ENCODE measurements at regions not wholly inside any gene's neighbourhood (a gene's known extent, or its start where the extent isn't known, plus 50 kb on each side); places are given as distances from the start of the nearest gene placed in this dataset.

- Histone ChIP-seq H4K20me1 (ENCODE audit: insufficient read depth) (no peaks in the 10 kb centered on the region), H3K9me2 (no peaks in the 10 kb centered on the region), H3K79me2 (ENCODE audit: insufficient read depth) (no peaks in the 10 kb centered on the region), H3K27ac (ENCODE audit: low read depth in 2 of 2, low read length in 1 of 2) (no peak overlapping the region), H3K36me3 (replicated peaks in 1 of 2; ENCODE audit: control insufficient read depth in 1 of 2, insufficient read depth in 2 of 2, low read length in 1 of 2) (no peaks in the 10 kb centered on the region), H2AFZ (ENCODE audit: low read depth) (no peak overlapping the region), H3K27me3 (ENCODE audit: insufficient read depth) (no peaks in the 10 kb centered on the region), H3K4me2 (no peak overlapping the region), H3K9ac (no peak overlapping the region), H3K4me3 (ENCODE audit: low read depth in 2 of 2, low read length in 1 of 2) (no peak overlapping the region), H3K9me3 (no peaks in the 10 kb centered on the region; the same call in 1 of the 2 replicates), H3F3A (replicated peaks; ENCODE audit: insufficient read depth) (no peaks in the 10 kb centered on the region), H3K4me1 (ENCODE audit: control insufficient read depth in 1 of 2, insufficient read depth in 2 of 2, low read depth in 1 of 2, low read length in 1 of 2) (no peaks in the 10 kb centered on the region)
- DNase-seq, result no peak
- CTCF ChIA-PET, result no interaction called here
- POLR2A ChIA-PET, result no interaction called here
- TF ChIP-seq SMC3 (IDR thresholded peaks at IDR 0.05; ENCODE audit: low read depth, low read length), result no peak
- no peak for TF ChIP-seq JUND (IDR thresholded peaks at IDR 0.05)
- TF ChIP-seq MEF2A (IDR thresholded peaks at IDR 0.05; ENCODE audit: borderline replicate concordance, low read depth), result no peak
- TF ChIP-seq IRF3 (IDR thresholded peaks at IDR 0.05; ENCODE audit: low read depth, low read length), result no peak
- TF ChIP-seq TEAD4 (IDR thresholded peaks at IDR 0.05; ENCODE audit: borderline replicate concordance, insufficient read depth), result no peak
- TF ChIP-seq SIN3A (IDR thresholded peaks at IDR 0.05; ENCODE audit: borderline replicate concordance, low read depth, low read length), result no peak
- no peak for TF ChIP-seq POLR2AphosphoS5 (IDR thresholded peaks at IDR 0.05; ENCODE audit: low read depth, low read length)
- no peak for TF ChIP-seq EZH2phosphoT487 (IDR thresholded peaks at IDR 0.05; ENCODE audit: borderline replicate concordance, low read depth)
- no peak for TF ChIP-seq PBX3 (IDR thresholded peaks at IDR 0.05)
- WGBS (ENCODE audit: low lambda C conversion rate), result 5% methylated on average over 3 of the region's 3 CpGs
These were observed 446.4 kb upstream of the FKBP1C start for GRCh38 chr6:62764841-62765240.

GRCh38 chr6:62763125-62763912 is 447.9 kb upstream of the FKBP1C start:
- no peak overlapping the region for H2AFZ ChIP-seq (ENCODE audit: low read depth)
- H3K27me3 ChIP-seq (ENCODE audit: insufficient read depth), result no peaks in the 10 kb centered on the region
- no peak overlapping the region for H3K4me2 ChIP-seq
- no peaks in the 10 kb centered on the region for H3K79me2 ChIP-seq (ENCODE audit: insufficient read depth)
- no peak for DNase-seq
- CTCF ChIA-PET, result no interaction called here
- no peak overlapping the region for H3K4me3 ChIP-seq (ENCODE audit: low read depth in 2 of 2, low read length in 1 of 2)
- no peaks in the 10 kb centered on the region for H3K36me3 ChIP-seq (replicated peaks in 1 of 2; ENCODE audit: control insufficient read depth in 1 of 2, insufficient read depth in 2 of 2, low read length in 1 of 2)
- 50% methylated on average over 2 of the region's 2 CpGs for WGBS (ENCODE audit: low lambda C conversion rate)
- H3K9ac ChIP-seq, result no peak overlapping the region
- POLR2A ChIA-PET, result no interaction called here
- no peaks in the 10 kb centered on the region for H3K4me1 ChIP-seq (ENCODE audit: control insufficient read depth in 1 of 2, insufficient read depth in 2 of 2, low read depth in 1 of 2, low read length in 1 of 2)
- no peaks in the 10 kb centered on the region for H3F3A ChIP-seq (replicated peaks; ENCODE audit: insufficient read depth)
- H3K9me2 ChIP-seq, result no peaks in the 10 kb centered on the region
- H3K27ac ChIP-seq (ENCODE audit: low read depth in 2 of 2, low read length in 1 of 2), result no peak overlapping the region
- no peak for TF ChIP-seq IRF3 (IDR thresholded peaks at IDR 0.05; ENCODE audit: low read depth, low read length)
- TF ChIP-seq, protein P1, sequence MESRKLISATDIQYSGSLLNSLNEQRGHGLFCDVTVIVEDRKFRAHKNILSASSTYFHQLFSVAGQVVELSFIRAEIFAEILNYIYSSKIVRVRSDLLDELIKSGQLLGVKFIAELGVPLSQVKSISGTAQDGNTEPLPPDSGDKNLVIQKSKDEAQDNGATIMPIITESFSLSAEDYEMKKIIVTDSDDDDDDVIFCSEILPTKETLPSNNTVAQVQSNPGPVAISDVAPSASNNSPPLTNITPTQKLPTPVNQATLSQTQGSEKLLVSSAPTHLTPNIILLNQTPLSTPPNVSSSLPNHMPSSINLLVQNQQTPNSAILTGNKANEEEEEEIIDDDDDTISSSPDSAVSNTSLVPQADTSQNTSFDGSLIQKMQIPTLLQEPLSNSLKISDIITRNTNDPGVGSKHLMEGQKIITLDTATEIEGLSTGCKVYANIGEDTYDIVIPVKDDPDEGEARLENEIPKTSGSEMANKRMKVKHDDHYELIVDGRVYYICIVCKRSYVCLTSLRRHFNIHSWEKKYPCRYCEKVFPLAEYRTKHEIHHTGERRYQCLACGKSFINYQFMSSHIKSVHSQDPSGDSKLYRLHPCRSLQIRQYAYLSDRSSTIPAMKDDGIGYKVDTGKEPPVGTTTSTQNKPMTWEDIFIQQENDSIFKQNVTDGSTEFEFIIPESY (IDR thresholded peaks at IDR 0.05; ENCODE audit: borderline replicate concordance, low read depth), result no peak
- no peak for TF ChIP-seq FOSL2 (IDR thresholded peaks at IDR 0.05; ENCODE audit: borderline replicate concordance, low read depth)
- H4K20me1 ChIP-seq (ENCODE audit: insufficient read depth), result no peaks in the 10 kb centered on the region
- no peaks in the 10 kb centered on the region; the same call in 1 of the 2 replicates for H3K9me3 ChIP-seq
